HG03342 (cell line): ENCODE measurements at regions not wholly inside any gene's neighbourhood (a gene's known extent, or its start where the extent isn't known, plus 50 kb on each side); places are given as distances from the start of the nearest gene placed in this dataset.
A peak's percentile ranks its signal among the peaks of the same experiment; 100 is the strongest.

ENCODE experiments used
- ATAC-seq: cut with Tn5 transposase; IDR thresholded peaks from one replicate; pipeline ENCODE4 v1.9.1; 2021; ENCODE audit warnings: mild to moderate bottlenecking, moderate library complexity; ENCODE audit not compliant: unreplicated experiment

DNA sequence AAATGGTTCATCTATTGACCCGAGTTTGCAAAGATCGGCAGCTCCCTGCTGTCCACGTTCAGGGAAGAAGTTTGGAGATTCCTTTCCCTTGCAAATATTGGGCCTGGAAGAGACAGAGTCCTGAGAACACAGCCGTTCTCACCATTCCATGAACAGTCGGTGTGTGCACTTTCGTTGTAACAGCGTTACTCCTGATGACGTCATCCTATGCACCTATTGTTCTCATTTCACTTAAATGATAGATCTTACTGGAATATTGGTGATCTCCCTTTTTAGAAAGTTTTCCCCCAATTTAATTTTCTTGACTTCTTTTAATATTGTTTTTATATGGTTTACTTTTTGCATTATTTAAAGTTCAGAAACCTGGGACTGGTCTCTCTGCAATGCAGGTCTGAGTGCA lies 320.7 kb upstream of the PFKP start:
- ATAC-seq: no peak

DNA sequence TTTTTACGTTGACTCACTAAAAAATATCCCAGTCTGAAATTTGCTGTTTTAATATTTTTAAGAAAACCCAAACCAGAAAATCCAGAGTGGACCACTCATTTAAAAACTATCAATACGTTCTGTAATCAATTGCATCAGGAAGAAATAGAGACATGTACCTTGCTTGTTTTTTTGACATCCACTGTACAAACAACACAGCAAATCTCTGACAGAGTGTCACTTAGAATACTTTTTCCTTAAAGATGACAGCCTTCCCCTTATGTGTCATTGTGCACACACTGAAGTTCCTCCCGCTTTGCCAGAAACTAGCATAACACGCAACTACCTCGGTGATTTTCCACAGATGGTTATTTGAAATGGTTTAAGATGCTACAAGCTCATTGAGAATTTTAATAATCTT lies 321.7 kb upstream of the PFKP start:
- no peak for ATAC-seq

DNA sequence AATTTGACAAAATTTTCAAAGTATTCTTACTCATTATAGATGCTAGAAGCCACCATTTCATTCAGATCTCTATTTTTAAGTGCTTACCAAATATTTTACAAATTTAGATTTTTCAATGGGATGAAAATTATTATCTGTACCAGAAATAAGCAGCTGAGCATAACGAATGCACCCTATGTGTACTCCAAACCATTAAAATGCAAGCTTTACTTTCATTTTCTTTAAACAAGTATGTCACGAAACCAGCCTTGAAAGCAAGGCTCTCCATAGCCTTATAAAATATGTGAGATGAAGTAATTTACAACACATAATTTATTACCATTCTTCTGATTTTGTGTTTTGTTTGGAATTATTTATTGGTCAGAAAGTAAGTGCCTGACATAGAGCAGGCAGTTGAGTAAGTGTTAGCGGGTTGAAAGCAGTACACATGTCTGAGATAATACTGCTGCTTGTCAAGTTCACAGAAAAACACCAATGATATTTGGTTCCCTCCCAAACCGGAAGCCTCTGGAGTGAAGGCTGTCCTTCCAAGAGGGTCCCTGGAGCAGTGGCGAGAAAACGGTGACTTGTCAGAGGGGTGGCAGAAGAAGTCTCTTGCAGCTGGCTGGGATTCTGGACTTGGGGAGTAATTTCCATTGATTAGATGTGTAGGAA lies 322.7 kb upstream of the PFKP start:
- no peak for ATAC-seq

DNA sequence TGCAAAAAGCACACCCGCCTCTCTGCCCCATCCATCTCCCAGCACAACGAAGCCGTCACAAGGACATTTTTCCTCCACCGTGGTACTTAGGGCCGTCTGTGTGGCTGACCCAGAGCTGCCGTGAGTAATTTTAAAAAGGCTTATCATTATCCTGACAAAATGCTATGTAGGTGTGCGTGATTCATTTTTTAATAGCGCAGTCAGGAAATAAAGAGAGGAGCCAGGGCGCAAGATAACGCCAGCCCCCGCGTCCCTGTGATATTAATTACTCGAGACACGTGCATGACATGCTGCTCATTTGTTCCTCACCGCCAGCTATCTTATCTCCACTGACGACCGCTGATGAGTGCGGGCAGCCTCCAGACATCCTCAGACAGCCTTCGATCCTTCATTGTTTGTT lies 332.7 kb upstream of the PFKP start:
- no peak for ATAC-seq

DNA sequence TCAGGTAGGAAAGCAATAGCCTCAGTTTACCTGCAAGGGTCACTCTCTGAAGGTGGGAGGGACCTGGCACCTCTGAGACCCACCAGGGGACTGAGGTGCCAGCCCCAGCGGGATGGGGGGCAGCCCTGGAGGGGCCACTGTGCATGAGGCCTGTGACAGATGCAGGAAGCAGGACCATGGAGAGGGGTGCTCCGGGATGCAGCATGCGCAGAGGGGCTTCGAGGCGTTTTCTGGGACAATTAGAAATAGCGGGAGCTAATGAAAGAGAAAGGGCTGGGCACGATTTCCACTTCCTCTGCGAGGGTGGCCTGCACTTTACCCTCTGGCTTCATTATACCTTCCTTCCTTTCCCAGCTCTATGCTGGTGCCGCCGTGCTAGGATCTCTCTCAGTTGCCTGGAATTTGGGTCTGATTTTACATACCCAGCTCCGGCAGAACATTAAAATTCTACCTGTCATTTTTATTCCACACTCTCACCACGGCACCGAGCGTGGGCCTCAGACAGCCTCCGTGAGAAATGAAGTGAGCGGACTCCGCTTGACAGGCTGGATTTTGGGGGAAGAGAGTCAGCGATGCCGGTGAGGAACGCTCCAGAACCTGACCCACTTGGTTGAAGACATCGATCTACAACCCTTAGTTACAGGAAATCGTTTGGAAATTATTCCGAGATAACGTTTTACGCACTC lies 333.9 kb upstream of the PFKP start:
- ATAC-seq: no peak

DNA sequence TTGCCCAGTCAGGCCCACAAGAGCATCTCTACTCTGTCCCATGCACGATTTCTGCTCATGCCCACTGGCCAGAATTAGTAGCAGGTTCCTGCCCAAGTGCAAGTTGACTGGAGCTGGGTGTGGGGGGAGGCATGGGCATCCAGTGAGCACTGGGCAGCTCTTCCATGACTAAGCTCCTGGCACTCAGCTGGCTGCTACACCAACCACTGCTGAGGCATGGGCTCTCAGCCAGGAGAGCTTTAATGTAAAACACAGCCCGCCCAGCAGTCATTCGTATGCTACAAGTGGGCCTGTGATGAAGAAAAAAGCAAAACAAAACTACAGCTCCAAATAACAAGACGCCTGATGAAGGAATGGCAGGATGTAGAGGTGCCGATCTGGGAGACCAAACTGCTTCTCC lies 335.4 kb upstream of the PFKP start:
- ATAC-seq: no peak

DNA sequence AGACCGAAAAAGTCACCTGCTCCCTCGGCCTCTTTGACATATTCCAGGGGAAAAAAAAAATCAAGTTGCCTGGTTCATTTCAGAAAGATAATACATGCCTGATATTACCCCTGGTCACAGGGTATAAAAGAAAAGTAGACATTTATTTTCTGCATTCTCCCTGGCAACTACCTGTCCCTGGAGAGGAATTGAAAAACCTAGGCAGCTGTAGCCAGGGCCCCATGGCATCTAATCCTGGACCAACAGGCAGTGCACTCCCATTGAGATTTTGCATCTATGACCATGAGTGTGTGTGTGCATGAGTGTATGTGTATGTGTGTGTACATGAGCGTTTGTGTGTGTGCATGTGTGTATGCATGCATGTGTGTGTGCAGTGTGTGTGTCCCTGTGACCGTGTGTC lies 338.2 kb upstream of the PFKP start:
- no peak for ATAC-seq

DNA sequence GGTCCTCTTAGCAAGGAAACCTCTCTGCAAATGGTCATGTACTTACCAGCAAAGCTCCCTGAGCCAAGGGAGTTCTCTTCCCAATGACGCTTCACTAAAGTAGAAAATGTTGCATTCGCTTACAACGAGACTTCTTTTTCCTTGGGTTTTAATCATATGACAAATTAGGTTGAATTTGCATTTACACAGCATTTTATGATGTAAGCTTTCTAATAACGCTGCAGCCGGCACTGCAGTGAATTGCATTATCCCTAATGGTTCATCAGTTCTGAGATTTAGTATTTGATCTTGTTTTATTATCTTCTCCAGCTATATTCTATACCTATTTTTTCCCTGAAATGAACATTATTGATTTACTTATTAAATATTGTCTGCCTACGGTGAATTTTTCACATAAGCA lies 339.3 kb upstream of the PFKP start:
- ATAC-seq: no peak

DNA sequence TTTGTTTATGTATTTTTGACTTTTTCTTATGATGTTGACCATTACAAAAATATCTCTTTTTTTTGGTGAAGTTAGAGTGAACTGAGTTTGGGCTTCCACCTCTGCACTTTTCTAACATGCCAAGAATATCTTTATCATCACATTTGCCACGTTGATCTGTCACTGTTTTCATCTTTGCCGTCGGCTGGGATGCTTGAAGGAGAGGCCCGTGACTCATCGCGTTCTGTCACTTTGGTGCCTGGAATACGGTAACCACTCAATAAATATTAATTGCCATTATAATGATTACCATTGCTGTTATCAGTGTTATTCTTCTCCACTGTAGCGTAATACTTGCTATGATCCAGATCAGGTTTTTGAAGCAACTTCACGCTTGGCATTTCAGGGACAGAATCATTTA lies 350.8 kb upstream of the PFKP start:
- ATAC-seq: no peak

DNA sequence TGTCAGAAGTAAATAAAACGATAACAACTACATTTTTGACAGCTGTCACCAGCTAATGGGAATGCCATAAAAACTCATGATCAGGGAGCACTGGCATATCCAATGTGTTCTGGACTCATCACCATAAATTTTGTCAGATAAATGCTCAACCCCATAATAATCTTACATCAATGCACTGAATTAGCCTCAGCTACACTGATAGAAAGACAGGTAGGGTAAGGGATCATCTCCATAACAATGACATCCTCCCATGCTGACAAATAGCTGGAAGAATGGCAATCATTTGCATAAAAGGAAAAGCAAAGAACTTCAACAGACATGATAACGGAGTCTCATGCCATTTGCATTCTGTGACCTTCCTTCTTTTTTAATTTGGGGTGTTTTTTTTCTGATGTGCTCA lies 352.8 kb upstream of the PFKP start:
- no peak for ATAC-seq

DNA sequence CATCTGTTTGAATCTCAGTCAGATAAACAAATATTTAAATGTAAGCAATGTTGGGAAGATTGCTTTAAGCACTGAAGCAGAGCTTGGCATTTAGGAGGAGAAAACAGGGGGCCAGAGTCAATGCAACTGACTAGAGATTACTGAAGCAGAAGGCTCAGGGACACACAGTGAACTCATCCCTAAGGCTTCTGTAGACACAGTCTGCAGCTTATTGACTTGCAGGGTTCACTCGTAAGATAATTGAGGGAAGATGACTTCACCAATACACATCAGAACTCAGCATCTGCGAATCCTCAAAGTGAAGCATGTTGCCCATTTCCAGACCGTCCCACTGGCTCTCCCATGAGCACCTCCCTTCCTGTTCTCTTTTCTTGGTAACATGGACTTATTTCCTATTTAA lies 363.4 kb upstream of the PFKP start:
- ATAC-seq: no peak

DNA sequence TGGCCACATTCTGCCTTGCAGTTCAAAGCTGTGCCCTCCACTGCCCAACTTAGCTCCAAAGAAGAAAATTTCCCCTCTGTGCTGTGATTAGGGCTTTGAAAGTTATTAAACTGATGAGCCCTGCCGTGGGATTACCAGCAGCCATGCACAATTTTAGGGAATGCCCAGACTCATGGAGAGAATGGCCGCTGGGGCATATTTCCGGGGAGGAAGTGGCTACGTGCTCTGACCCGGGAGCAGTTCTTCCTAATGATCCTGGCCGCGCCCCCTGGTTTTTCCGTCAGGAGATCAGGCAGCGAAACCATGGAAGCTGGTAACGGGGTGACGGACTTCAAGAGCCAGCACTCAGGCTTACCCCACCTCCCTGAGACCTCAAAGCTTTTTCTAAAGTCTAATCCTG lies 365.5 kb upstream of the PFKP start:
- no peak for ATAC-seq

DNA sequence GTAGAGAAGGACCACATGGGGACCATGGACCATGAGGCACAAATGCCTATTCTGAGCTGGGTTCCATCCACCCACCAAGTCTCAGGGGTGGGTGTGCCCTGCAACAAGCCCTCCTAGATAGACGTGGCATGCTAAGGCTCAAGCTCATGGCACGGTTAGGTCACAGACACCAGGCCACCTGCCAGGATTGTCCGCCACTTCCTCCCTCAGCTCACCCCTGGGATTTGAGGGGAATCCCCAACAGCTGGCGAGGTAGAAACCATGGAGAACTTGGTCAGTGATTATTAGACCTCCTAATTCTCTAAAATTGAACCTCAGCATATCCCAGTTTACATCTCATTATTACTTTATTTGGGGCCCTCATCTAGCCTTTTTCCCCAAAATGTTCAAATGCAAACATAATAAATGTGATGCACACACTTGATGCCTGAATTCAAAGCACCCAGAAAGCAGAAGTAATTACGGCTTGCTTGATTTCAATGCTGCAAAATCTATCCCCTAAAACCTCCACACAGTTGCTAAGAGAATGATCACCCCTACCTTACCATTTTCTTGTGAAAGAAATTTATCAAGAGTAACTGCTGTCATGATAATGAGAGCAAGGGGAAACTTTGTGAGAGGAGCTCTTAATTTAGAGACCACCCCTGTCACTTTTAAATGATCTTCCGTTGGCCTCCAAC lies 366.6 kb upstream of the PFKP start:
- ATAC-seq: peak; percentile 69

DNA sequence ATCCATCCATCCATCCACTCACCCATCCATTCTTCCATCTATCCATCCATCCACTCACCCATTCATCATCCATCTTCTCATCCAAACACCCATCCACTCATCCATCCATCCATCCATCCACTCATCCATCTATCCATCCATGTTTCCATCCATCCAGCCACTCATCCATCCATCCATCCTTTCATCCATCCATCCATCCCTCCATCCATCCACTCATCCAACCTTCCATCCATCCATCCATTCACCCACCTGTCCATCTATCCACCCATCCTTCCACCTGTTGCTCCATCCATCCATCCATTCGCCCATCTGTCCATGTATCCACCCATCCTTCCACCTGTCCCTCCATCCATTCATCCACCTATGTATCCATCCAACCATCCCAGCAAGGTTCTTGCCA lies 378.4 kb upstream of the PFKP start:
- no peak for ATAC-seq

DNA sequence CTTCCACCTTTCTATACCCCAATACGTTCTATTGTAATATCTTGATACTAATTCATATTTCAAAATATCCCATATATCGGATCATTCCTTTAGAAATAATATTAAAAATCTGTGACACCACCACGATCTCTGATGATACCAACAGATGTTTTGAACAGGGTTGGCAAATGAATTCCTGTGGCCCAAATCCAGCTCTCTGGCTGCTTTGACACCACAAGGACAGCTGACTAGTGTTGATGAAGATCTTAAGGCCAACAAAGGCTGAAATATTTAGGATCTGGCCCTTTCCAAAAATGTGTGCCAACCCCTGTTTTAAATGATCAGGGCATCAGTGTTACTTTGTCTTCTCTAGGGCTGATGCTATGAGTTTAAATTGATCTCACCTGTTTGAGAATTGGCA lies 380.7 kb upstream of the PFKP start:
- no peak for ATAC-seq

DNA sequence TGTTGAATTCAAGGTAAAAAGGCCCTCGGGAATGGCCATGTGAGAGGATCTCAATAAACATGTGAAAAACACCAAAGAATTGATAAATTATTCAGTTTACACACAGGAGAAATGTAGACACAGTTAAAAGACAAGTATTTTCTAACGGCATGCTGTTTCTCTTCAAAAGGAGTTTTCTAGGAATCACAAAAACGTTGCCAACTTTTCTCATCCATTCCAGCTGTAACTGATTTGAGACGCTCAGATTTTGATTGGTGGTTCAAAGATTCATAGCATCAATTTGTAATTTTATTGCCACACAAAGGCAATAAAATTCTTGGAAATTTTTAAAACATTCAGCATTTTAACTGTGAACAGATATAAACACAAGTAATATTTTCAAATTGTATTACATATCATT lies 384.9 kb upstream of the PFKP start:
- no peak for ATAC-seq

DNA sequence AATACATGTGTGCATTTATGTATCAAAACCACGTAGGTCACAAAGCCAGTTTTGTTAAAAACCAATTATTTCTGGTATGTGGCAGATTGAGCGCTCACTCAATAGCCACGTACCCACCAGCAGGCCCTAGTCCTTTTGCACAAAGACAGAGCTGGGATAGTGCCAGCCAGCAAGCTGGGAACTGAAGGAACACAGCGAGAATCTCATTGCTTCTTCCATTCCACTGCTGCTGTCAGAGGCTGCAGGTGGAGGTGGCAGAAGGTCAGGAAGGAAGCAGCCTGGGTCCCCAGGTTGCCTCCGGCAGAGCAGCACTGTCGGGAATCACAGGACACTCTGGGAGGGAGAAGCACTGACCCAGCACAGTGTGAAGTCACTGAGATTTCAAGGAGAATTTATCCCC lies 385.5 kb upstream of the PFKP start:
- ATAC-seq: no peak

DNA sequence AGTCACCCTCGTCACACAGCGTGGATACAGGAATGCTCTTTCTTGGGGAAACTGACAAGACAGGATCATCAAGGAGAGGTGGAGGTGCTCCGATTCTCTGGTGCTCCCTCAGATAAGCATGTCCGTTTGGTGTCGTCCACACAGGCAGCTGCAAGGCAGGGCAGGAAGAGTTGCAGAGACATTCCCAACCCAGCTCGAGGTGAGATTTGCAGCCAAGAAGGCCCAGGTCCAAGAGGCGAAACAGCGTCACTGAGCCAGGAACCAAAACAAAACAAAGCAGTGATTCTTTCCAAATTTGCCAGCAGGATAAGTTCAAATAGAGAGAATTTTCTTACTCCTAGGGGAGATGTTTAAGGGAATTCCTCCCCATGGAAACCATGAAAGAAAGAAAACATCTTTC lies 386.5 kb upstream of the PFKP start:
- no peak for ATAC-seq

DNA sequence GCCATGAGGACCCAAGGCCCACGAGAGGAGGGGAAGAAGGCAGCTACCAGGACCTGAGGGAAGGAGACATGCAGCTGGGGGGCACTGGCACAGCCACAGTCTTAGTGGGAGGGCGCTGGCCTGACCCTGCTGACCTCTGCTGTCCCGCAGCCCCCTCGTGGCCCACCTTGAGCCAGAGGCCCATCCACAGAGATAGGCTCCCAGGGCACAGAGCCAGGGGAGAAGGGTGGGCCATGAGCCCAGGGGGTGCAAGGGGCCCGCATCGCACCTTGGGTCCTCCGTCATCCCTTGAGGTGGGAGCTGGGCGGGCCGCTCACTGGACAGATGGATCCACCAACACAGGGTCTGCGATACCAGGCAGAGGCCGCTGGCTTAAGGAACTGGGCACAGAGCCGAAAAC lies 387.7 kb upstream of the PFKP start:
- ATAC-seq: no peak

DNA sequence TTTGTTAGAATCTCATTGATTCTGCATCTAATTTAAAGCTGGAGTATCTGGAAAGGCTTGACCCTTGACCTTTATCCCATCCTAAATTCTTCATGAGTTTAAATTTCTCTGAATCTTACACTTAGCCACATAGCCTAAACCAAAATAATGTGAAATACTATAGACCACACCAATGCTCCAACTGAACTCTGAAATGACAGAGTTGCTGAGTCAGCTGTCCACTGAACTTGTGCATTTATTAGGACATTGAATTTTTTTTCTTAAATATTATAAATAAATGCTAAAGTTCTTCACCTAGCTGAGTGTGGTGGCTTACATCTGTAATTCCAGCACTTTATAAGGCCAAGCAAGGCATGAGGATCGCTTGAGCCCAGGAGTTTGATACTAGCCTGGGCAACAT lies 390.9 kb upstream of the PFKP start:
- ATAC-seq: no peak

DNA sequence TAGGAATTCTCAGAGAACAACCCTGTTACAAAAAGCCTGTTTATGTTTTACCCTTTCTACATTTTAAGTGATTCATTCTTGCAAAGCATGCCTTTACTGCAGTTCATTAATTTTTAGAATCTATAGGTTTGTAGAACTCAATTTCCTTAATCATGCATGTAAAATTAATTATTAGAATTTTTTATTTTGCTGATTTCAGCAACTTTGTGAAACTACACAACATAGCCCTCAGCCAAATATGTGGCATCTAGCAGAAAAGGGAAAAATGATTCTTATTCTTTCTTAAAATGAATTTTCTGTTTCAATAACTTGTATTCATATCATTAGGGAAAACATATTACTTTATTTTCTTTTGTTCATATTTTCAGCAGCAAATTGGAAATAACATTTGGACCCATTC lies 392.9 kb upstream of the PFKP start:
- no peak for ATAC-seq

DNA sequence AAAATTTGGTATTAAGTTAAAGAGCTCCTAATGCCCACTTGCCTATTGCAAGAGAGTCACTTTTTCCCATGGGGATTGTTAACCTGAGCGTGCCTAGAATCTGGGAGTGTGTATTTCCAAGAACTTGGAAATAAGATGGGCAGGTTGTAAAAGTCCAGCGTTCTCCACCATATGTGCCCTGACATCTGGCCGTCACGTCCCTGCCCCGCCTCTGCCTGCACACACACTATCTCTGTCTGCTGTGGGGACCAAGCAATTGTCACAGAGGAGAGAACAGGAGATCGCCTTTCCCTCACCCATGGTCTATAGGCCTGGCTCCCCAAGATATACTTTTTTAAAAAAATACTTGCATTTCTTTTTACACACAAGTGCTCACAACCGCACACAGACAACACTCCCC lies 396.5 kb upstream of the PFKP start:
- no peak for ATAC-seq

DNA sequence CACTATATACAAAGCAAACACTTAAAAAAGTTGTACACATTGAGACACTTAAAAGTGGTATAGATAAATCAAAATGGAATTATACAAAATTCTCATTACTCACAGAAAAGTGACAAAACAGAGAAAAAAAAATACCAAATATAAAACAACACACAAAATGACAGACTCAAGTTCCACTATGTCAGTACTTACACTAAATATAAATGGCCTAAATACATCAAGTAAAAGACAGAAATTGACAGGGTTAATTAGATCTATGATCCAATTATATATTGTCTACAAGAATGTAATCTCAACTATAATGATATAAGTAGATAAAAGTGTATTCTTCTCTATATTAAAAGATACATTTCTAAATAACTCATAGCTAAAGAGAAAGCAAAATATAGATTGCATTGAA lies 401.6 kb upstream of the PFKP start:
- ATAC-seq: no peak
